Kidney epithelial cell (primary cell): ENCODE measurements at regions not wholly inside any gene's neighbourhood (a gene's known extent, or its start where the extent isn't known, plus 50 kb on each side); places are given as distances from the start of the nearest gene placed in this dataset.
"Not testable (repeated sequence)": the region's sequence is repeated elsewhere in the genome, so short reads cannot be mapped to it uniquely, and the experiment has no call there.

Experiments
- DNase-seq: peaks from one replicate; pipeline ENCODE4 v3.0.0-alpha.2; 2010; ENCODE audit warnings: low read depth
- H3K27me3 ChIP-seq: 2 replicates; pipeline ENCODE4 v1.6.0; 2011; ENCODE audit warnings: low read length; ENCODE audit not compliant: control insufficient read depth, insufficient read depth
- H3K36me3 ChIP-seq: 2 replicates; pipeline ENCODE4 v1.5.1; 2011; ENCODE audit warnings: low read length; ENCODE audit not compliant: control insufficient read depth, insufficient read depth
- H3K4me3 ChIP-seq: 2 replicates; pipeline ENCODE4 v1.5.1; 2011; ENCODE audit warnings: low read depth, mild to moderate bottlenecking, control low read depth, low read length
- CTCF ChIP-seq: IDR thresholded peaks from 2 replicates; pipeline ENCODE4 v1.5.1; 2011; ENCODE audit warnings: mild to moderate bottlenecking, moderate library complexity, low read length, control low read depth, inconsistent platforms; ENCODE audit not compliant: insufficient read depth, poor library complexity, severe bottlenecking

DNA sequence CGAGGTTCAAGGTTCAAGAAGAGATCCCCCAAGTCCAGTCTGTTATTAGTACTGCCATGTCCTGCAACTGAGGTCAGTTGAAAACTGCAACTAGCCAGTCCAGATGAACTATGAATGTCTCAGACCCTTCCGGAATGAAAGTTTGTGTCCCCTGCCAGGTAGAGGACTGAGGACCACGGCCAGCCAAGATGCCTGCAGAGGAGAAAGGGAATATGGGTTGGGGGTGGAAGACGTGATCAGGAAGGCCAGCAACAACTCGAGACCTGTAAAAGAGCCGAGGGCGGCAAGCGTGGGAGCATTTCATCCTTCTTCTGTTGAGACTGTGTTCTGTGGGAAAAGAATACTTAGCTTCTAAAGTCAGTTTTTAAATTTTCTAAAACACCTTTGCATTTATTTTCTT, 572.4 kb upstream of the B3GAT1 start:
- no peak for TF ChIP-seq CTCF
- Histone ChIP-seq H3K27me3 (no peaks in the 10 kb centered on the region), H3K36me3 (no peaks in the 10 kb centered on the region), H3K4me3 (no peak overlapping the region)
- no peak for DNase-seq

DNA sequence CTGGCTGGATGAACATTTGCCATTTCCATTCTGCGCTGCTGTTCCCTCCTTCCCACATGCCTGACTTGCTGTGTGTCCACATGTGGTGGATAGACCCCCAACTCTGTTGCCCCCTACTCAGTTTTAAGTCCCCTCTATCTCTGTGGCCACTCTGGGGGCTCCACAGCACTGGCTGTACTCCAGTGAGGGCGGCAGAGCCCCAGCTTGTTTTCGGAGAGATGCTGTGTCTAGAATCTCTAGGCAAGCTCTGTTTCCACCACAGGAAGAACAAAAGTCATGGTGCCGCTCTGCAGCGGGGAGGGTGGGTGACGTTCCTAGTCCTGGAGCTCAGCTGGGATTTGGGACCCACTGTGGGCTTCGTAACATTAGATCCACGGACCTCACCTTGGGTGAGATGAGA, 570.4 kb upstream of the B3GAT1 start:
- H3K36me3 ChIP-seq, H3K4me3 ChIP-seq, DNase-seq, H3K27me3 ChIP-seq: not testable (repeated sequence)

- no peak for TF ChIP-seq CTCF
- no peaks in the 10 kb centered on the region for H3K36me3 ChIP-seq
- no peak for DNase-seq
- H3K4me3 ChIP-seq: no peak overlapping the region
- H3K27me3 ChIP-seq: no peaks in the 10 kb centered on the region
Observed at GRCh38 chr11:134981835-134982234, 569.8 kb upstream of the B3GAT1 start.

DNA sequence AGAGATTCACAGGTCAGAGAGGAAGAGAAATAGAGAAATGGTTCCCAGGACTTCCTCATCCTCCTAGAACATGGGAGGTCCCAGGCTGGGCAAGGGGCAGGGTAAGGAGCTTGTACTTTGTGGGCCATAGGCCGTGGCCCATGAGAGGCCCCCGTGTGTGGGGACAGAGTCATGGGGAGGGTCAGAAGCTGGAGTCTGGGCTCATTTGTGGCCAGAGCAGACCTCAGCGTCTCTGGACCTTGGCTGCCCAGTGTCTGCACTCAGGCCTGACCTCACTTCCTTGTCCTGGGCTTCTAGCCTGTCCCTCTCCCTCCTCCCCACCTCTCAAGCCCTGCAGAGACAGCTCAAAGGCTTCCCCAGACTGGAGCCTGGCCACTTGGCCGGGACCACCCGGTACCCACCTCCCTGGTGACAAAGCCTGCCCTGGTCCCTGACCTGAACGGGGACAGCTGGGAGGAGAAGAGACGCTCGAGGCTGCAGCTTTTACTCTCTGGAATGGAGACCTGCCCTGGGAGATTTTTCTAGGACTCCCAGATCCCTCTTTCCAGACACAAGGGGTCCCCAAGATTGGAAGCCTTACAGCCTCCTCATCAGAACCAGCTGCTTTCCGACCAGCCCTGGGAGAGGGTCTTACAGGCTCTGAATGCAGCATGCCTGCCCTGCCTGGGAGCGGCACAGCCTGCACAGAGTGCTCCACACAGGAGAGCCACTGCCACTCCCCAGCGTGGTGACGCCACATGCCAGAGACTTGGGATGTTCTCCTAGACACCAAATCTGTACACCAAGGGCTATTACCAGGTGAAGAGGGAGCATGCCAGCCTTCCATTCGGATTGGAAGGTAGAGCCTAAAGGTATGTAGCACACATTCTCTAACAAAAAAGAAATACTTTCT, 569.0 kb upstream of the B3GAT1 start:
- no peak for TF ChIP-seq CTCF
- Histone ChIP-seq H3K36me3 (no peaks in the 10 kb centered on the region), H3K4me3 (no peak overlapping the region), H3K27me3 (no peaks in the 10 kb centered on the region)
- no peak for DNase-seq

GRCh38 chr11:134979089-134979457, 567.0 kb upstream of the B3GAT1 start:
- H3K27me3 ChIP-seq, DNase-seq, H3K36me3 ChIP-seq, H3K4me3 ChIP-seq: not testable (repeated sequence)

DNA sequence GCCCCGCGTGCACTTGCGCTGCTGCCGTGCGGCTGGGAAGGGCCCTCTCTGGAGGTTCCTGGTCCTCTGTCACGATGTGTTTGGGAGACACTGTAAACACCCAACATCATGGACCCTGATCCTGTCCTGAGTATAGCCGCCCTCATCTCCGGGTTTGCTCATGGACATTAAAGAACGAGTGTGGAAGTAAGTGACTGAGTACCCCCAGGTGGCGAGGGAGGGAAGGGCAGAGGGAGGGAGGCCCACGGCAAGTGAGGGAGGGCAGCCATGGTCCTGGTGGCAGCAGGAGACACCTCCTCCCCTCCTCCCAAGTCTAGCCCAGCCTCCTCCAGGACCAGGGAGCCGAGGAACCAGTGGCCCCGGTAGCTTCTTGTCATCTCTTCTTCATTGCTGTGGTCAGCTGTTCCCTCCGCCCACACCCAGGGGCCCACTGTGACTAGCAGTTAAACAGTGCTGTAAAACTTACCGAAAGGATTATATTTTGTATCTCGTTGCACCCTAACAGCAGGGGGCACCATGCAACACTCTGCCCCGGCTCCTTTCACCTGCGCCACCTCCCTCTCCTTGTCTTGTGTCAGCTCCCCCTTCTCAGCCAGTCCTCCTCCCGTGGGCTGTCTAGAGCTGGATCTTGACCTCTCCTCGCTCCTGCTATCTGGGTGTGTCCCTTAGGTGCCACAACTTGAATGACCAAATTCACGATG, 566.5 kb upstream of the B3GAT1 start:
- H3K36me3 ChIP-seq: no peaks in the 10 kb centered on the region
- DNase-seq: no peak
- TF ChIP-seq CTCF: no peak
- H3K4me3 ChIP-seq: no peak overlapping the region
- H3K27me3 ChIP-seq: no peaks in the 10 kb centered on the region
